Caco-2 (cell line): ENCODE measurements at regions not wholly inside any gene's neighbourhood (a gene's known extent, or its start where the extent isn't known, plus 50 kb on each side); places are given as distances from the start of the nearest gene placed in this dataset.

Source experiments
- BruUV-seq: library from RNA; stranded (reverse); fragments of 400-500 nt; replicated peaks from 2 replicates; lab custom pipeline; 2021; lab: Mats Ljungman, UMichigan
- CTCF ChIA-PET: fragments of 300-600 bp; sonication (Branson Sonifier 250); formaldehyde crosslinking; loops from one replicate; lab custom pipeline; 2022; ENCODE audit warnings: antibody characterized with exemption; lab: Charles Lee
- POLR2A ChIA-PET: fragments of 300-600 bp; sonication (Branson Sonifier 250); formaldehyde crosslinking; loops from one replicate; lab custom pipeline; 2022; ENCODE audit warnings: antibody characterized with exemption; lab: Charles Lee
- DNase-seq, 2 experiments: peaks; one replicate each; pipeline versions ENCODE4 v3.0.0 to v3.0.0-alpha.2; 2020 to 2022
- H3K27me3 ChIP-seq: replicated peaks from 2 replicates; pipeline ENCODE4 v1.6.0; 2011; ENCODE audit warnings: low read length; ENCODE audit not compliant: control insufficient read depth, insufficient read depth
- H3K36me3 ChIP-seq: 2 replicates; pipeline ENCODE4 v1.5.1; 2011; ENCODE audit warnings: low read length; ENCODE audit not compliant: control insufficient read depth, insufficient read depth
- H3K4me1 ChIP-seq: fragments of 250-450 bp; sonication (Bioruptor Pico); 2 replicates; pipeline ENCODE4 v1.5.1; 2020; ENCODE audit warnings: mild to moderate bottlenecking
- H3K4me3 ChIP-seq: 2 replicates; pipeline ENCODE4 v1.5.1; 2011; ENCODE audit warnings: low read depth, mild to moderate bottlenecking, control low read depth, low read length
- H3K9me3 ChIP-seq: fragments of 250-450 bp; sonication (Bioruptor Pico); 2 replicates; pipeline ENCODE4 v1.5.1; 2020; ENCODE audit warnings: mild to moderate bottlenecking, moderate library complexity
- H3K27ac Mint-ChIP-seq: one replicate; pipeline ENCODE4 v1.8.0; 2022; ENCODE audit warnings: mixed read lengths; ENCODE audit not compliant: unreplicated experiment
- H3K27me3 Mint-ChIP-seq: one replicate; pipeline ENCODE4 v1.8.0; 2022; ENCODE audit warnings: mixed read lengths; ENCODE audit not compliant: insufficient read depth, unreplicated experiment
- H3K36me3 Mint-ChIP-seq: one replicate; pipeline ENCODE4 v1.8.0; 2022; ENCODE audit warnings: mild to moderate bottlenecking, mixed read lengths; ENCODE audit not compliant: insufficient read depth, unreplicated experiment
- H3K4me1 Mint-ChIP-seq: one replicate; pipeline ENCODE4 v1.8.0; 2022; ENCODE audit warnings: low read depth, mixed read lengths; ENCODE audit not compliant: unreplicated experiment
- H3K4me3 Mint-ChIP-seq: one replicate; pipeline ENCODE4 v1.8.0; 2022; ENCODE audit warnings: mild to moderate bottlenecking, moderate library complexity, mixed read lengths; ENCODE audit not compliant: unreplicated experiment
- H3K9me3 Mint-ChIP-seq: one replicate; pipeline ENCODE4 v1.8.0; 2022; ENCODE audit warnings: mixed read lengths; ENCODE audit not compliant: unreplicated experiment
- intact Hi-C: fragments of 100-400 bp; cut with micrococcal nuclease; formaldehyde crosslinking; loops from one replicate; pipeline ENCODE4 v1.10.0; 2022; ENCODE audit not compliant: unreplicated experiment
- TF ChIP-seq, protein P1 (sequence below), 2 experiments: fragments of 200-600 bp in 1 of 2; IDR thresholded peaks; 1 replicate in 1 of 2; 2 replicates in 1 of 2; pipeline versions ENCODE4 v1.5.1 to v1.8.0; 2011 to 2022; ENCODE audit warnings: antibody characterized with exemption in 1 of 2, control low read depth in 1 of 2, inconsistent platforms in 1 of 2, low read depth in 1 of 2, low read length in 1 of 2, mild to moderate bottlenecking in 1 of 2, moderate library complexity in 1 of 2; ENCODE audit not compliant: insufficient read depth in 1 of 2, severe bottlenecking in 1 of 2, unreplicated experiment in 1 of 2

DNA sequence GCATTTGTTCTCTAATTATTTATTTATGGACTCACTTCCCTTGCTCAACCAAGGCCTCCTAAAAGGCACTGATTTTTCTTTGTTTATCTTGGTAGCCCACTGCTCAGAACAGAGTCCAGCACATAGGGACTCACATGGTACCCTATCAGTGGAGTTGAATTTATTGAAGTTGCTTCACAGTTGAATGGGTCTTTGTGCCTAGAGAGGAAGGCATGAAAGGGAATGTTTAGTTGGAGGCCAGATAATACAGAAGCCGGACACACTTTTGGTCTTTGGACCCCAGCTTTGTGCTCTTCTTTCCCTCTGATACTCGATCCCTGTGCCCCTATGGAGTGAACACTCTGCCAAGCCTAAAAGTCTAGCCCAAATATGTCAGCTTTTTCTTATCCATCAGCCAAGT, 429.0 kb downstream of the PRDM2 start:
- no peak for DNase-seq
- no peaks in the 10 kb centered on the region for H3K27me3 ChIP-seq
- H3K4me3 ChIP-seq: no peak overlapping the region
- no peaks in the 10 kb centered on the region for H3K36me3 ChIP-seq
- ChIA-PET POLR2A (no interaction called here), CTCF (no interaction called here)
- no peak overlapping the region for H3K4me3 Mint-ChIP-seq
- intact Hi-C loops: no loop called here
- no peak overlapping the region for H3K27ac Mint-ChIP-seq
- no TSS peak for BruUV-seq
- H3K4me1 ChIP-seq: no peaks in the 10 kb centered on the region
- TF ChIP-seq, protein P1, sequence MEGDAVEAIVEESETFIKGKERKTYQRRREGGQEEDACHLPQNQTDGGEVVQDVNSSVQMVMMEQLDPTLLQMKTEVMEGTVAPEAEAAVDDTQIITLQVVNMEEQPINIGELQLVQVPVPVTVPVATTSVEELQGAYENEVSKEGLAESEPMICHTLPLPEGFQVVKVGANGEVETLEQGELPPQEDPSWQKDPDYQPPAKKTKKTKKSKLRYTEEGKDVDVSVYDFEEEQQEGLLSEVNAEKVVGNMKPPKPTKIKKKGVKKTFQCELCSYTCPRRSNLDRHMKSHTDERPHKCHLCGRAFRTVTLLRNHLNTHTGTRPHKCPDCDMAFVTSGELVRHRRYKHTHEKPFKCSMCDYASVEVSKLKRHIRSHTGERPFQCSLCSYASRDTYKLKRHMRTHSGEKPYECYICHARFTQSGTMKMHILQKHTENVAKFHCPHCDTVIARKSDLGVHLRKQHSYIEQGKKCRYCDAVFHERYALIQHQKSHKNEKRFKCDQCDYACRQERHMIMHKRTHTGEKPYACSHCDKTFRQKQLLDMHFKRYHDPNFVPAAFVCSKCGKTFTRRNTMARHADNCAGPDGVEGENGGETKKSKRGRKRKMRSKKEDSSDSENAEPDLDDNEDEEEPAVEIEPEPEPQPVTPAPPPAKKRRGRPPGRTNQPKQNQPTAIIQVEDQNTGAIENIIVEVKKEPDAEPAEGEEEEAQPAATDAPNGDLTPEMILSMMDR (IDR thresholded peaks at IDR 0.05; ENCODE audit: insufficient read depth in 1 of 2, low read depth in 1 of 2, low read length in 1 of 2, severe bottlenecking in 1 of 2, unreplicated experiment in 1 of 2): no peak
- H3K4me1 Mint-ChIP-seq: no peaks in the 10 kb centered on the region
- H3K27me3 Mint-ChIP-seq: peaks cover 3% of the 10 kb centered on the region
- H3K9me3 ChIP-seq: no peaks in the 10 kb centered on the region
- H3K36me3 Mint-ChIP-seq: no peaks in the 10 kb centered on the region
- no peaks in the 10 kb centered on the region for H3K9me3 Mint-ChIP-seq

DNA sequence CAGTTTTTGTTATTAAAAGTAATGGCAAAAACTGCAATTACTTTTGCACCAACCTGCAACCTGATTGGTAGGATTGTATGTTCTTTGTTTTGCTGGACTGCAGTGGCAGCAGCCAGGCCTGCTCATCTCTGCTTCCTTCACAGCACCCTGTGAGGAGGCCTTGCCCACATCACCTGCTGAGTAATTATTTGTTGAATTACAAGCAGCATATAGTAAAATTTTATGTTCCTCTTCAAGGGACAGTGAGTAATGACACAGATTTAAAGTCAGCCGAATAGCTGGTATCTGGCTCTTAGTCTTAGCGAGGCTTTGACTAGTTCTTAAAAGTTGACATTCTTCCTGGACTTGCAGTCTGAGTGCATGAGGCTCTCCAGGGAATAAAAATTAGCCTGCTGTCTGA, 435.1 kb downstream of the PRDM2 start:
- Histone ChIP-seq H3K4me3 (no peak overlapping the region), H3K9me3 (no peaks in the 10 kb centered on the region), H3K27me3 (no peaks in the 10 kb centered on the region), H3K4me1 (no peaks in the 10 kb centered on the region), H3K36me3 (no peaks in the 10 kb centered on the region)
- Mint-ChIP-seq H3K4me3 (no peak overlapping the region), H3K27ac (no peak overlapping the region), H3K27me3 (no peaks in the 10 kb centered on the region), H3K4me1 (no peaks in the 10 kb centered on the region), H3K9me3 (no peaks in the 10 kb centered on the region), H3K36me3 (no peaks in the 10 kb centered on the region)
- no TSS peak for BruUV-seq
- intact Hi-C loops: no loop called here
- TF ChIP-seq, protein P1 (IDR thresholded peaks at IDR 0.05; ENCODE audit: insufficient read depth in 1 of 2, low read depth in 1 of 2, low read length in 1 of 2, severe bottlenecking in 1 of 2, unreplicated experiment in 1 of 2): no peak
- no peak for DNase-seq
- ChIA-PET POLR2A (no interaction called here), CTCF (no interaction called here)

DNA sequence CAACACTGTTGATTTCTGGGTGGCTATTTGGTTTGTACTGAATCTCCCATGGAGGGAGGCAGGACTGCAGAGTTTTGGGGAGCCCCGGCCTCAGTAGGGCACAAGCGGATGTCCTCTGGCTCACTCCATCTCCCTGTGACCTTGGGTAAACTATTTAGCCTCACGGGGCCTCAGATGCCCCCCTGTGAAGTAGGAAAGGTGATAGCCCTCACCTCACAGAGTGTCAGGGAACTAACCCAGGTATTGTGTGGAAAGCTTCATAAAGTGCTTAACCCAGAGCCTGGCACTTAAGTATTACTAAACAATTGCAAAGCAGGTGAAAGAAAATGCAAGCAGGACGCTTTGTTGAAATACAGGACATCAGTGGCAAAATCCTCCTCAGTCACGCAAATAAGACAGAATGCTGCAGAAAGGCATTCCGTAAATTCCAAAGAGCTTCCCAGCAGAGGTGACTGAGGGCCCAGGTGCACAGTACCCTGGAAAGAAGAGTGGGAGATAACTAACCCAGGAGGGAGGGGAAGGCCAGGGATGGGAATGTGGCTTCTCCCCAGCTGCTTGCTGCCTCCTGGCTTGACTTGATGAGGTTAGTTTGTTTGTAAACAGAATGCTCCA, 436.3 kb downstream of the PRDM2 start:
- H3K36me3 Mint-ChIP-seq: no peaks in the 10 kb centered on the region
- H3K4me3 ChIP-seq: no peak overlapping the region
- BruUV-seq: no TSS peak
- no peaks in the 10 kb centered on the region for H3K4me1 ChIP-seq
- no peaks in the 10 kb centered on the region for H3K27me3 ChIP-seq
- H3K4me3 Mint-ChIP-seq: no peak overlapping the region
- no peaks in the 10 kb centered on the region for H3K36me3 ChIP-seq
- intact Hi-C loops: no loop called here
- ChIA-PET POLR2A (no interaction called here), CTCF (no interaction called here)
- no peaks in the 10 kb centered on the region for H3K27me3 Mint-ChIP-seq
- H3K27ac Mint-ChIP-seq: no peak overlapping the region
- no peaks in the 10 kb centered on the region for H3K9me3 ChIP-seq
- TF ChIP-seq, protein P1 (IDR thresholded peaks at IDR 0.05; ENCODE audit: insufficient read depth in 1 of 2, low read depth in 1 of 2, low read length in 1 of 2, severe bottlenecking in 1 of 2, unreplicated experiment in 1 of 2): no peak
- DNase-seq: no peak
- no peaks in the 10 kb centered on the region for H3K9me3 Mint-ChIP-seq
- H3K4me1 Mint-ChIP-seq: no peaks in the 10 kb centered on the region
